IMR-90 (cell line): ENCODE measurements at regions not wholly inside any gene's neighbourhood (a gene's known extent, or its start where the extent isn't known, plus 50 kb on each side); places are given as distances from the start of the nearest gene placed in this dataset.

Source experiments
- BHLHE40 ChIP-seq: fragments of 150-350 bp; IDR thresholded peaks from 2 replicates; pipeline ENCODE4 v1.6.1; 2016; ENCODE audit warnings: mild to moderate bottlenecking, low read depth, low read length
- CEBPB ChIP-seq: IDR thresholded peaks from 2 replicates; pipeline ENCODE4 v1.6.1; 2012; ENCODE audit warnings: low read depth, low read length, improper control_type of control experiment
- CTCF ChIP-seq: conservative IDR thresholded peaks from 2 replicates; pipeline ENCODE4 v1.5.1; 2012; ENCODE audit warnings: mild to moderate bottlenecking, low read depth, low read length, improper control_type of control experiment
- ELK1 ChIP-seq: fragments of 150-350 bp; IDR thresholded peaks from 2 replicates; pipeline ENCODE4 v1.6.1; 2016; ENCODE audit warnings: low read depth, mild to moderate bottlenecking, low read length, moderate library complexity, borderline replicate concordance
- FOS ChIP-seq: fragments of 150-350 bp; IDR thresholded peaks from 2 replicates; pipeline ENCODE4 v1.6.1; 2016; ENCODE audit warnings: low read depth, low read length
- MAFK ChIP-seq: IDR thresholded peaks from 2 replicates; pipeline ENCODE4 v1.6.1; 2012; ENCODE audit warnings: low read depth, low read length, improper control_type of control experiment
- MAZ ChIP-seq: IDR thresholded peaks from 2 replicates; pipeline ENCODE4 v1.6.1; 2012; ENCODE audit warnings: low read depth, mild to moderate bottlenecking, low read length, improper control_type of control experiment, moderate library complexity, borderline replicate concordance
- MXI1 ChIP-seq: IDR thresholded peaks from 2 replicates; pipeline ENCODE4 v1.6.1; 2012; ENCODE audit warnings: low read depth, mild to moderate bottlenecking, low read length, moderate library complexity, borderline replicate concordance
- POLR2A ChIP-seq: IDR thresholded peaks from 2 replicates; pipeline ENCODE4 v1.6.1; 2012; ENCODE audit warnings: mild to moderate bottlenecking, low read depth, low read length
- RCOR1 ChIP-seq: IDR thresholded peaks from 2 replicates; pipeline ENCODE4 v1.6.1; 2012; ENCODE audit warnings: mild to moderate bottlenecking, low read length, improper control_type of control experiment; ENCODE audit not compliant: insufficient replicate concordance
- RFX5 ChIP-seq: IDR thresholded peaks from 2 replicates; pipeline ENCODE4 v1.8.0; 2012; ENCODE audit warnings: low read depth, mild to moderate bottlenecking, low read length, moderate library complexity
- SMC3 ChIP-seq: fragments of 150-350 bp; IDR thresholded peaks from 2 replicates; pipeline ENCODE4 v1.6.1; 2016; ENCODE audit warnings: low read depth, mild to moderate bottlenecking, antibody characterized with exemption, low read length, moderate library complexity
- USF2 ChIP-seq: fragments of 150-350 bp; IDR thresholded peaks from 2 replicates; pipeline ENCODE4 v1.6.1; 2017; ENCODE audit warnings: mild to moderate bottlenecking, antibody characterized with exemption, low read length, low read depth

GRCh38 chr2:195388028-195388427 lies 269.0 kb upstream of the SLC39A10 start:
- TF ChIP-seq CTCF (no peak), POLR2A (no peak), RFX5 (no peak), USF2 (no peak), MAFK (no peak), SMC3 (no peak), FOS (no peak), CEBPB (no peak), MAZ (no peak), BHLHE40 (no peak), RCOR1 (no peak), ELK1 (no peak), MXI1 (no peak)
